ENCODE measurements at regions not wholly inside any gene's neighbourhood (a gene's known extent, or its start where the extent isn't known, plus 50 kb on each side); places are given as distances from the start of the nearest gene placed in this dataset.

DNA sequence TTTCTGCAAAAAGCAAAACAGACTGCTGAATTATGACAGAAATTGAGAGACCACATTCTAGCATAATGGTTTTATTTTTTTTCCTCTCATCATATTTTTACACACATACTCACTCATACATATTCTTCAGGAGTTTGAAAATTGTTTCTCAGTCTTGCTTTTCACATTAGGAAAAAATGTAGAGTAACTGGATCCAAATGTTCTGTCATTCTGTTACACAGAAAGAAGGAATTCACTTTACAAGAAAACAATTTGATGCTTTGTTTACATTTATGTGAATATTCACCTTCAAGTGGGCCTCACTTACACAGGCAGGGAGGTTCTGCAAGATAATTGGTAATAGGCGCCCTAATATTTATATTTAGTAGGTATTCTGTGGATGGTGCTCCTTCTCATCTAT is 82.0 kb downstream of the ARL4A start:
- TF ChIP-seq CTCF (IDR thresholded peaks at IDR 0.05) (no peak), EP300 (IDR thresholded peaks at IDR 0.05) (no peak), POLR2AphosphoS5 (IDR thresholded peaks at IDR 0.05) (no peak), POLR2A (IDR thresholded peaks at IDR 0.05) (no peak)
- no peak for DNase-seq (ENCODE audit: low spot score in 2 of 2)
- peaks cover 26% of the 10 kb centered on the region for H3K4me1 ChIP-seq
- no peak overlapping the region for H3K4me3 ChIP-seq
- no peaks in the 10 kb centered on the region for H3K9me3 ChIP-seq
- WGBS = 87% methylated on average over 1 of the region's 1 CpG
- H3K36me3 ChIP-seq = no peaks in the 10 kb centered on the region
- H3K27me3 ChIP-seq = no peaks in the 10 kb centered on the region
- no peak overlapping the region for H3K27ac ChIP-seq

DNA sequence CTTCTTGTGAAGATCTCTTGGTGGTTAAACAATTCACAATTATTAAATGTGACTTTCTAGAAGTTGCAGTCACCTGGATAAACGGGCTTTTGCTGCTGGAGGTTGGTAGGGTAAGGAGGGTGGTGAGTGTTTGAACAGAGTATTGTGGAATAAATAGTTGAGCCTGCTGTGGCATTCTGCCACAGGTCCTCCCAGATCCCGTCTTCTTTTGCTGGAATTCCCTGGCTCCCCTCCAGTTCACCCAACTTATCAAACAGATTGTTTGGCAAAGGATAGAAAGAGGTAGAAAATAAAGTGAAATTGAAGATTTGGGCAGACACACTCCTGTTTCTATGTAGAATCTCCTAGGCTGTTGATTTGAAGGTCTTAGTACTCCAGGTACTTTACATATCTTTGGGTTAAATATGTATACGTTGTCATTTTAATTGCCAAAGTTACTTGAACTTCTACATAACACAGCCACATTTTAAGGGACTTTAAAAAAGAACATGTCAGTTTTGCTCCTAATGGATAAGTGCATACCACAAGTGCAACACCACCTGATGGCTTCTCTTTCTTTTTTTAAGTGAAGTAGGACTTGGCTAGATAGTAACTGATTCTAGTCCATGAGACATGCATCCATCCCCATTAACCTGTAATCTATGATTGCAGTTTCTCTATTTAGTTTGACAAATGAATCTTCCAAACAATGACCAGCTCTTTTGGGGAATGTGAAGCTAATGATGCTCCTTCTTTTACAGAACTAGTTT is 83.0 kb downstream of the ARL4A start:
- Histone ChIP-seq H3K36me3 (no peaks in the 10 kb centered on the region), H3K4me1 (peaks cover 26% of the 10 kb centered on the region), H3K9me3 (no peaks in the 10 kb centered on the region), H3K27me3 (no peaks in the 10 kb centered on the region), H3K4me3 (no peak overlapping the region), H3K27ac (no peak overlapping the region)
- 35% methylated on average over 3 of the region's 3 CpGs for WGBS
- no peak for DNase-seq (ENCODE audit: low spot score in 2 of 2)
- TF ChIP-seq POLR2AphosphoS5 (IDR thresholded peaks at IDR 0.05) (no peak), POLR2A (IDR thresholded peaks at IDR 0.05) (no peak), EP300 (IDR thresholded peaks at IDR 0.05) (no peak), CTCF (IDR thresholded peaks at IDR 0.05) (no peak)

- 7% methylated on average over 7 of the region's 7 CpGs for WGBS
- Histone ChIP-seq H3K36me3 (no peaks in the 10 kb centered on the region), H3K4me1 (peaks cover 26% of the 10 kb centered on the region), H3K27ac (peak overlapping the region; percentile 31), H3K4me3 (peak overlapping the region; percentile 31), H3K9me3 (no peaks in the 10 kb centered on the region), H3K27me3 (no peaks in the 10 kb centered on the region)
- no peak for DNase-seq (ENCODE audit: low spot score in 2 of 2)
- TF ChIP-seq CTCF (IDR thresholded peaks at IDR 0.05) (no peak), EP300 (IDR thresholded peaks at IDR 0.05) (no peak), POLR2A (IDR thresholded peaks at IDR 0.05) (no peak), POLR2AphosphoS5 (IDR thresholded peaks at IDR 0.05) (no peak)
Observed at GRCh38 chr7:12771378-12771877, 84.0 kb downstream of the ARL4A start.

- no peak overlapping the region for H3K27ac ChIP-seq
- H3K4me1 ChIP-seq = peaks cover 26% of the 10 kb centered on the region
- TF ChIP-seq POLR2AphosphoS5 (IDR thresholded peaks at IDR 0.05) (no peak), EP300 (IDR thresholded peaks at IDR 0.05) (no peak), CTCF (IDR thresholded peaks at IDR 0.05) (no peak), POLR2A (IDR thresholded peaks at IDR 0.05) (no peak)
- H3K27me3 ChIP-seq = no peaks in the 10 kb centered on the region
- H3K9me3 ChIP-seq = no peaks in the 10 kb centered on the region
- DNase-seq (ENCODE audit: low spot score in 2 of 2) = no peak
- WGBS = 95% methylated on average over 4 of the region's 4 CpGs
- H3K36me3 ChIP-seq = no peaks in the 10 kb centered on the region
- H3K4me3 ChIP-seq = no peak overlapping the region
Observed at GRCh38 chr7:12772768-12773167, 85.3 kb downstream of the ARL4A start.

- Histone ChIP-seq H3K36me3 (no peaks in the 10 kb centered on the region), H3K4me1 (no peaks in the 10 kb centered on the region), H3K27me3 (no peaks in the 10 kb centered on the region), H3K27ac (no peak overlapping the region), H3K9me3 (no peaks in the 10 kb centered on the region), H3K4me3 (no peak overlapping the region)
- no peak for TF ChIP-seq POLR2AphosphoS5 (IDR thresholded peaks at IDR 0.05)
- DNase-seq (ENCODE audit: low spot score in 2 of 2) = no peak
- WGBS = 91% methylated on average over 2 of the region's 2 CpGs
Observed at GRCh38 chr7:12777257-12777656, 89.8 kb downstream of the ARL4A start.

All from suprapubic skin (tissue), 4 donors.